GM23248 (cell line): ENCODE measurements at regions not wholly inside any gene's neighbourhood (a gene's known extent, or its start where the extent isn't known, plus 50 kb on each side); places are given as distances from the start of the nearest gene placed in this dataset.

Experiments used
- EZH2 ChIP-seq: fragments of 200-600 bp; sonication (generic); IDR thresholded peaks from 2 replicates; pipeline ENCODE4 v1.6.1; 2018; ENCODE audit warnings: antibody characterized with exemption, mild to moderate bottlenecking; ENCODE audit not compliant: insufficient read depth, poor library complexity, severe bottlenecking
- EZH2phosphoT487 ChIP-seq: fragments of 200-600 bp; sonication (generic); IDR thresholded peaks from 2 replicates; pipeline ENCODE4 v1.6.1; 2018; ENCODE audit warnings: antibody characterized with exemption, moderate library complexity, mild to moderate bottlenecking, low read depth; ENCODE audit not compliant: insufficient read depth

- TF ChIP-seq EZH2, result no peak
- no peak for TF ChIP-seq EZH2phosphoT487
Observed at GRCh38 chr15:59819092-59819491, 130.0 kb upstream of the BNIP2 start.
